ENCODE measurements at regions not wholly inside any gene's neighbourhood (a gene's known extent, or its start where the extent isn't known, plus 50 kb on each side); places are given as distances from the start of the nearest gene placed in this dataset.

GRCh38 chr14:40398981-40399380 is 966.7 kb upstream of the FBXO33 start:
- Histone ChIP-seq H2BK15ac (ENCODE audit: low read depth, low read length) (no peak overlapping the region), H3K79me1 (ENCODE audit: insufficient read depth, low read depth, low read length, poor library complexity, severe bottlenecking) (no peaks in the 10 kb centered on the region), H3K4ac (ENCODE audit: low read depth, low read length) (no peak overlapping the region), H2BK120ac (ENCODE audit: low read depth, low read length, poor library complexity, severe bottlenecking) (no peak overlapping the region), H3K27ac (ENCODE audit: insufficient read length, low read depth, low read length) (no peak overlapping the region), H4K8ac (replicated peaks; ENCODE audit: insufficient read length, low read depth, low read length) (no peak overlapping the region), H3K56ac (ENCODE audit: insufficient read length, low read depth, low read length) (no peak overlapping the region), H4K5ac (ENCODE audit: insufficient read length, low read depth, low read length) (no peak overlapping the region), H3K23me2 (ENCODE audit: insufficient read length, low read depth, low read length, poor library complexity, severe bottlenecking) (no peaks in the 10 kb centered on the region), H3K4me1 (ENCODE audit: insufficient read depth, low read length) (no peaks in the 10 kb centered on the region), H3K79me2 (ENCODE audit: insufficient read depth, low read length) (no peaks in the 10 kb centered on the region), H3T11ph (ENCODE audit: low read length) (no peak overlapping the region), H2AFZ (ENCODE audit: low read length) (no peak overlapping the region), H3K4me2 (ENCODE audit: insufficient read depth, insufficient read length, low read length) (no peak overlapping the region), H3K14ac (ENCODE audit: insufficient read depth, low read length) (no peak overlapping the region), H3K18ac (ENCODE audit: insufficient read length, low read depth, low read length) (no peak overlapping the region), H3K27me3 (ENCODE audit: insufficient read depth, low read length) (no peaks in the 10 kb centered on the region), H3K9ac (ENCODE audit: extremely low read depth, insufficient read length, low read length) (no peak overlapping the region), H2AK5ac (ENCODE audit: insufficient read length, low read length) (no peak overlapping the region), H2BK5ac (ENCODE audit: insufficient read length, low read length) (no peak overlapping the region), H4K91ac (ENCODE audit: insufficient read length, low read depth, low read length) (no peak overlapping the region), H2BK12ac (ENCODE audit: insufficient read length, low read depth, low read length) (no peak overlapping the region), H3K9me3 (ENCODE audit: control insufficient read depth, low read depth, low read length) (no peaks in the 10 kb centered on the region), H4K20me1 (ENCODE audit: control insufficient read depth, insufficient read depth, insufficient read length) (no peaks in the 10 kb centered on the region), H2BK20ac (ENCODE audit: low read depth, low read length, poor library complexity, severe bottlenecking) (no peak overlapping the region), H3K23ac (ENCODE audit: insufficient read length, low read depth, low read length) (no peak overlapping the region)
- Mint-ChIP-seq H3K27ac (no peak overlapping the region), H3K9me3 (no peaks in the 10 kb centered on the region), H3K36me3 (ENCODE audit: insufficient read depth in 1 of 3, low read depth in 3 of 3) (no peaks in the 10 kb centered on the region; a peak in 1 of 7 replicates), H3K27me3 (ENCODE audit: low read depth) (no peaks in the 10 kb centered on the region), H3K4me3 (no peak overlapping the region), H3K4me1 (no peaks in the 10 kb centered on the region)
- DNase-seq, result no peak
- no peak for TF ChIP-seq CTCF (conservative IDR thresholded peaks at IDR 0.05)
- no CpG with 5 or more reads among the region's 2 CpGs for WGBS (ENCODE audit: extremely low coverage, insufficient read length, low lambda C conversion rate)
